ENCODE measurements at regions not wholly inside any gene's neighbourhood (a gene's known extent, or its start where the extent isn't known, plus 50 kb on each side); places are given as distances from the start of the nearest gene placed in this dataset.

GRCh38 chr13:97716746-97717145 lies 236.7 kb upstream of the IPO5 start:
- ChIA-PET POLR2A (no interaction called here), CTCF (interaction anchor here (0.7 kb wide), 1 partner anchor 701 kb away, joined by 4 read pairs; no protein-coding TSS in a partner anchor)
- Histone ChIP-seq H3K4me3 (ENCODE audit: low read depth, low read length) (no peak overlapping the region), H3K27ac (ENCODE audit: low read depth, low read length) (no peak overlapping the region), H3K27me3 (ENCODE audit: control insufficient read depth, insufficient read depth, low read length) (no peaks in the 10 kb centered on the region), H3K9me3 (ENCODE audit: control insufficient read depth, insufficient read depth, low read length) (no peaks in the 10 kb centered on the region)
- no peak for DNase-seq (ENCODE audit: low read depth, low spot score)
- TF ChIP-seq CTCF (IDR thresholded peaks at IDR 0.05; ENCODE audit: low read depth, low read length), result no peak

GRCh38 chr13:97719736-97720135 lies 233.7 kb upstream of the IPO5 start:
- Histone ChIP-seq H3K9me3 (ENCODE audit: control insufficient read depth, insufficient read depth, low read length) (no peaks in the 10 kb centered on the region), H3K4me3 (ENCODE audit: low read depth, low read length) (no peak overlapping the region), H3K27ac (ENCODE audit: low read depth, low read length) (no peak overlapping the region), H3K27me3 (ENCODE audit: control insufficient read depth, insufficient read depth, low read length) (no peaks in the 10 kb centered on the region)
- no peak for TF ChIP-seq CTCF (IDR thresholded peaks at IDR 0.05; ENCODE audit: low read depth, low read length)
- ChIA-PET CTCF (no interaction called here), POLR2A (no interaction called here)
- no peak for DNase-seq (ENCODE audit: low read depth, low spot score)

- H3K27ac ChIP-seq (ENCODE audit: low read depth, low read length), result no peak overlapping the region
- no peak for DNase-seq (ENCODE audit: low read depth, low spot score)
- no peaks in the 10 kb centered on the region for H3K27me3 ChIP-seq (ENCODE audit: control insufficient read depth, insufficient read depth, low read length)
- H3K4me3 ChIP-seq (ENCODE audit: low read depth, low read length), result no peak overlapping the region
- ChIA-PET POLR2A (no interaction called here), CTCF (no interaction called here)
- no peaks in the 10 kb centered on the region for H3K9me3 ChIP-seq (ENCODE audit: control insufficient read depth, insufficient read depth, low read length)
- no peak for TF ChIP-seq CTCF (IDR thresholded peaks at IDR 0.05; ENCODE audit: low read depth, low read length)
Measured at GRCh38 chr13:97720896-97721295, 232.6 kb upstream of the IPO5 start.

GRCh38 chr13:97723655-97724054 lies 229.8 kb upstream of the IPO5 start:
- ChIA-PET CTCF (no interaction called here), POLR2A (no interaction called here)
- Histone ChIP-seq H3K4me3 (ENCODE audit: low read depth, low read length) (no peak overlapping the region), H3K27ac (ENCODE audit: low read depth, low read length) (no peak overlapping the region), H3K9me3 (ENCODE audit: control insufficient read depth, insufficient read depth, low read length) (no peaks in the 10 kb centered on the region), H3K27me3 (ENCODE audit: control insufficient read depth, insufficient read depth, low read length) (no peaks in the 10 kb centered on the region)
- no peak for DNase-seq (ENCODE audit: low read depth, low spot score)
- no peak for TF ChIP-seq CTCF (IDR thresholded peaks at IDR 0.05; ENCODE audit: low read depth, low read length)

GRCh38 chr13:97724450-97724849 lies 229.0 kb upstream of the IPO5 start:
- no peaks in the 10 kb centered on the region for H3K9me3 ChIP-seq (ENCODE audit: control insufficient read depth, insufficient read depth, low read length)
- DNase-seq (ENCODE audit: low read depth, low spot score), result no peak
- H3K27me3 ChIP-seq (ENCODE audit: control insufficient read depth, insufficient read depth, low read length), result no peaks in the 10 kb centered on the region
- CTCF ChIA-PET, result no interaction called here
- H3K27ac ChIP-seq (ENCODE audit: low read depth, low read length), result no peak overlapping the region
- POLR2A ChIA-PET, result no interaction called here
- H3K4me3 ChIP-seq (ENCODE audit: low read depth, low read length), result no peak overlapping the region
- TF ChIP-seq CTCF (IDR thresholded peaks at IDR 0.05; ENCODE audit: low read depth, low read length), result no peak

Data from AG04450 (cell line).